ENCODE measurements at regions not wholly inside any gene's neighbourhood (a gene's known extent, or its start where the extent isn't known, plus 50 kb on each side); places are given as distances from the start of the nearest gene placed in this dataset.

GRCh38 chr6:76438768-76439167 is 366.3 kb upstream of the IMPG1 start:
- TF ChIP-seq RAD21 (IDR thresholded peaks at IDR 0.05) (no peak), EGR1 (IDR thresholded peaks at IDR 0.05; ENCODE audit: low read depth in 2 of 2) (no peak), ZBTB33 (IDR thresholded peaks at IDR 0.05) (no peak), HNF4G (IDR thresholded peaks at IDR 0.05) (no peak), NR2F2 (IDR thresholded peaks at IDR 0.05) (no peak), TAF1 (conservative IDR thresholded peaks at IDR 0.05) (no peak), REST (IDR thresholded peaks at IDR 0.05) (no peak), FOXA2 (IDR thresholded peaks at IDR 0.05) (no peak), ATF3 (IDR thresholded peaks at IDR 0.05) (no peak)
- Histone ChIP-seq H3K4me3 (ENCODE audit: low read depth in 1 of 3, low read length in 3 of 3) (no peak overlapping the region), H3K9me3 (ENCODE audit: control insufficient read depth in 4 of 4, low read length in 3 of 4) (no peaks in the 10 kb centered on the region), H3K4me1 (ENCODE audit: control insufficient read depth in 4 of 4, insufficient read depth in 4 of 4, low read length in 3 of 4) (no peaks in the 10 kb centered on the region), H3K27ac (ENCODE audit: low read depth in 1 of 2, low read length in 2 of 2) (no peak overlapping the region), H3K9ac (ENCODE audit: low read depth in 1 of 2, low read length in 2 of 2) (no peak overlapping the region), H3K36me3 (ENCODE audit: control insufficient read depth in 4 of 4, insufficient read depth in 3 of 4, low read depth in 1 of 4, low read length in 3 of 4) (no peaks in the 10 kb centered on the region), H3K27me3 (ENCODE audit: control insufficient read depth in 4 of 4, insufficient read depth in 4 of 4, low read length in 3 of 4) (no peaks in the 10 kb centered on the region)
- WGBS: 30% methylated on average over 1 of the region's 1 CpG
- DNase-seq (ENCODE audit: low spot score): no peak

GRCh38 chr6:76435174-76435573 is 362.7 kb upstream of the IMPG1 start:
- Histone ChIP-seq H3K27ac (ENCODE audit: low read depth in 1 of 2, low read length in 2 of 2) (no peak overlapping the region), H3K9me3 (ENCODE audit: control insufficient read depth in 4 of 4, low read length in 3 of 4) (no peaks in the 10 kb centered on the region), H3K9ac (ENCODE audit: low read depth in 1 of 2, low read length in 2 of 2) (no peak overlapping the region), H3K36me3 (ENCODE audit: control insufficient read depth in 4 of 4, insufficient read depth in 3 of 4, low read depth in 1 of 4, low read length in 3 of 4) (no peaks in the 10 kb centered on the region), H3K4me3 (ENCODE audit: low read depth in 1 of 3, low read length in 3 of 3) (no peak overlapping the region), H3K4me1 (ENCODE audit: control insufficient read depth in 4 of 4, insufficient read depth in 4 of 4, low read length in 3 of 4) (no peaks in the 10 kb centered on the region), H3K27me3 (ENCODE audit: control insufficient read depth in 4 of 4, insufficient read depth in 4 of 4, low read length in 3 of 4) (no peaks in the 10 kb centered on the region)
- no peak for DNase-seq (ENCODE audit: low spot score)
- WGBS: 52% methylated on average over 1 of the region's 1 CpG
- TF ChIP-seq HNF4G (IDR thresholded peaks at IDR 0.05) (no peak), FOXA1 (IDR thresholded peaks at IDR 0.05) (no peak), JUND (IDR thresholded peaks at IDR 0.05) (no peak)

- Histone ChIP-seq H3K27me3 (ENCODE audit: control insufficient read depth in 4 of 4, insufficient read depth in 4 of 4, low read length in 3 of 4) (no peaks in the 10 kb centered on the region), H3K4me1 (ENCODE audit: control insufficient read depth in 4 of 4, insufficient read depth in 4 of 4, low read length in 3 of 4) (no peaks in the 10 kb centered on the region), H3K9ac (ENCODE audit: low read depth in 1 of 2, low read length in 2 of 2) (no peak overlapping the region), H3K36me3 (ENCODE audit: control insufficient read depth in 4 of 4, insufficient read depth in 3 of 4, low read depth in 1 of 4, low read length in 3 of 4) (no peaks in the 10 kb centered on the region), H3K4me3 (ENCODE audit: low read depth in 1 of 3, low read length in 3 of 3) (no peak overlapping the region), H3K9me3 (ENCODE audit: control insufficient read depth in 4 of 4, low read length in 3 of 4) (no peaks in the 10 kb centered on the region), H3K27ac (ENCODE audit: low read depth in 1 of 2, low read length in 2 of 2) (no peak overlapping the region)
- WGBS: 43% methylated on average over 2 of the region's 2 CpGs
- no peak for DNase-seq (ENCODE audit: low spot score)
- no peak for TF ChIP-seq FOXA2 (IDR thresholded peaks at IDR 0.05)
- no peak for TF ChIP-seq EGR1 (IDR thresholded peaks at IDR 0.05; ENCODE audit: low read depth in 2 of 2)
- TF ChIP-seq CTCF (IDR thresholded peaks at IDR 0.05; ENCODE audit: low read depth, low read length, missing input control): no peak
- TF ChIP-seq TAF1 (conservative IDR thresholded peaks at IDR 0.05): no peak
- no peak for TF ChIP-seq NR2F2 (IDR thresholded peaks at IDR 0.05)
- no peak for TF ChIP-seq ZBTB33 (IDR thresholded peaks at IDR 0.05)
- no peak for TF ChIP-seq RXRA (IDR thresholded peaks at IDR 0.05)
- TF ChIP-seq YY1 (IDR thresholded peaks at IDR 0.05): no peak
Observed at GRCh38 chr6:76422511-76423213, 350.2 kb upstream of the IMPG1 start.

All from liver (tissue), 8 donors.